NT2/D1 (cell line): ENCODE measurements at regions not wholly inside any gene's neighbourhood (a gene's known extent, or its start where the extent isn't known, plus 50 kb on each side); places are given as distances from the start of the nearest gene placed in this dataset.

Experiments
- SUZ12 ChIP-seq: IDR thresholded peaks from 2 replicates; pipeline ENCODE4 v1.6.1; 2011; ENCODE audit not compliant: insufficient read length, insufficient read depth; ENCODE audit errors: extremely low read depth
- YY1 ChIP-seq: IDR thresholded peaks from 2 replicates; pipeline ENCODE4 v1.6.1; 2011; ENCODE audit not compliant: insufficient read length, insufficient read depth
- ZNF274 ChIP-seq: IDR thresholded peaks from 2 replicates; pipeline ENCODE4 v1.6.1; 2011; ENCODE audit warnings: mild to moderate bottlenecking, low read depth, low read length

DNA sequence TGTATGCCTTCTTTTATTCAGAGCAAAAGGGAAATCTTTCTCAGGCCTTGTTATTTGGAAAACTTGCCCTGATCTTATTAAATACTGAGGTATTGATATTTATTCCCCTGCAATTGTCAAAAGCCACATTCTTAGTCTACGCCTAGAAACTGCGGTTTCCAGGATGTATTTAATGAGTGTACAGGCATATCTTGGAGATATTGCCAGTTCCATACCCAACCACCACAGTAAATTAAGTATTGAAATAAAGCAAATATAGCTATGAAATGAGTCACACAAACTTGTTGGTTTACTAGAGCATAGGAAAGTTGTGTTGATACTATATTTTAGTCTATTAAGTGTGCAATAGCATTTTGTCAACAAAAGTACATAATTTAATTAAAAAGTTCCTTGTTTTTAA, 152.7 kb upstream of the CCDC179 start:
- TF ChIP-seq YY1 (no peak), ZNF274 (no peak), SUZ12 (no peak)
